ENCODE measurements at regions not wholly inside any gene's neighbourhood (a gene's known extent, or its start where the extent isn't known, plus 50 kb on each side); places are given as distances from the start of the nearest gene placed in this dataset.
"Not testable (repeated sequence)": the region's sequence is repeated elsewhere in the genome, so short reads cannot be mapped to it uniquely, and the experiment has no call there.

DNA sequence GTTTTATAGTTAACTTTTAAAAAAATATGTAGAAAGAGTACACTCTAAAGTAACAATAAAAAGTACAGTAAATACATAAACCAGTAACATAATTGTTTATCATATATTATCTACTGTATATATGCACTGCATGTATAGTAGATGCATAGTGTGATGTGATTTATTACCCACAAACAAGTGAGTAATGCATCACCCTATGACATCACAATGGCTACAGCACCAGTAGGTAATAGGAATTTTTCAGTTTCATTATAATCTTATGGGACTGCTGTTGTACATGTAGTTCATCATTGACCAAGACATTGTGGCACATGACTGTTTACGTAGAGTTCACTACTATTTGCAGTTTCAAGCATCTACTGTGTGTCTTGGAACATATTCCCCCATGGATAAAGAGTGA lies 1047.2 kb downstream of the ROBO2 start:
- no peak for DNase-seq (ENCODE audit: low spot score)

DNA sequence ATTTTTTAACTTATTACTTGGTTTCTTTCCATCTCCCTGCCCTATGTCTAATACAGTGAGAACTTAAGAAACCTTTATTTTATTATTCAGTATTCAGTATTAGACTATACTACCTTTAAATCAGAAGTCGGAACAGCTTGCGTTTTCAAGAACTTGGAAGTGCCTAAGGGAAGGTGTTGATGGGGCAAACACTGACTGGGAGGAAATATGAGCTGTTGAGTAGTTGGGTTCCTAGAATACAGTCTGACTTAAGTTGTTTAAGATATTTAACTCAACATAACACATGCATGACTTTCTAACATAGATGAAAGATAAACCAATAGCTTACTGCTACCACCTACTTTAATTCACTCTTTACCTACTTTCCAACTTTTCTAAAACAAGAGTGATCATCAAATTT lies 1048.1 kb downstream of the ROBO2 start:
- DNase-seq (ENCODE audit: low spot score) = no peak

DNA sequence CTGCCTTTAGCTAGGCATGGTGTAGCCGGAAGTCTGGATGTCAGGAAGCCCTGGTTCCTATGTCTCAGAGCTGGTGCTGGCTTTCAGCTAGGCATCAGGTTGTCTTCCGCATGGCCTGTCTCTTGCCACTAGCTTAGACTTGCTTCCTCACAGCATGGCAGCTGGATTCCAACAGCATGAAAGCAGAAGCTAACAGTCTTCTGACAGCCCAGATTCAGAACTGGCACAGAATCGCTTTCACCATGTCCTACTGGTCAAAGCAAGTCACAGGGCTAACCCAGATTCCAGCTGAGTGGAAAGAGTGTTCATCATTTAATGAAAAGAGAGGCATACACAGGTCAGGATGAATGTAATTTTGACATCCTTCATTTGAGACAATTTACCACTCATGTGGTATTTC lies 1050.5 kb downstream of the ROBO2 start:
- no peak for DNase-seq (ENCODE audit: low spot score)

DNA sequence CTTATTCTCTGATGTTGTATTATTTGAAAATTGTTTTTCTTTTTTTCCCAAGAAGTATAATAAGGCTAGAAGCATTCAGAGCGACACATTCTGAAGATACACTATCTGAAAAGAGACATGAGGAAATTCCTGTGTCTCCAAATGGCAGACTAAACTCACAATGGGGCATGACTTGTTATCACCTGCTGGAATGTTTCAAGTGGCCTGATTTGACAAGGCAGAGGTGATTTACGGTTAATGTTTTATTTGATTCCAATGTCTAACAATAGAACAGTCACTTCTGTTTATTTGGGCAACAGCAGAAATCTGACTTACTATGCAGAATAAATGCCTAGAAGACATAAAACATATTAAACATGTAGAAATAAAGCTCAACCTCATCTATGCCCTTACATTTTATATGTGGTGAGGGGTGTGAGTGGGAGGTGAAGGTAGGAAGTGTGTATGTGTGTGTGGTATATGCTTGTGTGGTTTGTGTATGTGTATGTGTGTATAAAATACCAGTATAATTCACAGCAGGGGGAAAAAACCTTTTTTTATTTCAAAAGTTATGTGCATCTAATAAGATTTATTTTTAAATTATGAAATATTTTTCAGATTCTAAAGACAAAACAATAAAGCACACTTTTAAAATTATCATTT lies 1051.7 kb downstream of the ROBO2 start:
- no peak for DNase-seq (ENCODE audit: low spot score)

DNA sequence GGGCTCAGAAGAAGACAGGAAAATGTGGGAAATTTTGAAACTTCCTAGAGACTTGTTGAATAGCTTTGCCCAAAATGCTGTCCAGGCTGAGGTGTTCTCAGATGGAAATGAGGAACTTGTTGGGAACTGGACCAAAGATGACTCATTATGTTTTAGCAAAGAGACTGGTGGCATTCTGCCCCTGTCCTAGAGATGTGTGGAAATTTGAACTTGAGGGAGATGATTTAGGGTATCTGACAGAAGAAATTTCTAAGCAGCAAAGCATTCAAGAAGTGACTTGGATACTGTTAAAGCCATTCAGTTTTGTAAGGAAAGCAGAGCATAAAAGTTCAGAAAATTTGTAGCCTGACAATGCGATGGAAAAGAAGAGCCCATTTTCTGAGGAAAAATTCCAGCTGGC lies 1052.7 kb downstream of the ROBO2 start:
- DNase-seq (ENCODE audit: low spot score) = not testable (repeated sequence)

DNA sequence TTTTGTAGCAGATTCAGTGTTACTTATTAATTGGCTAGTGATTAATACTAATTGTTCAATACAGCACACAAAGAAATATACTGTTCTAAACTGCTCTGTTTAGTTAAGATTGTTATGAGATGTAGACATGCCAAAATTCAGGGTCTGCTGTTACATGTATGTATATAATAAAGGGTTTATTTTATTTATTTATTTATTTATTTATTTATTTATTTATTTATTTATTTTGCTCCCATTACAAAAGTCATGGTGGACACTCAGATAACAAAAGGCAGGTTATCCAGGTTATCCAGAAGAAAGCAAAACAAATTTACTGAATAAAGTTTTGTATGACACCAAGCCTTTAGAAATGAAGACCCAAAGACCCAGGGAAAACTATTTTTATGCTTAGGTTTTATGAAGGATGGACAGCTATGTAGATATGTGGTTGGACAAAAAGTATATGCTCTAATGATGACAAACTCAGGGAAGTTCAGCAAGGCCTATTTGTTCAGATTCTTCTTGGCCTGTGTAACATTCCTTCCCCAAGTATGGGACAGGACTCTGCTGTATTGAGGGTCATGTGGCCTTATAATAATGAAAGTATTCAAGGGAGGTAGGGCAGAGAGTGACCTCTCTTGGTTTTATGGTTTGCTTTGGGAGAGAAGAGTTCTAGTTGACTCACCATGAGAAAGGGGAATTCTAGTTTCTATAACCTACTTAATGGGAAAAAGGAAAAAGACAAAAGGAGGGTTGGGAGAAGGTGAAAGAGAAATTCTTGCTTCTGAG lies 1056.8 kb downstream of the ROBO2 start:
- no peak for DNase-seq (ENCODE audit: low spot score)

DNA sequence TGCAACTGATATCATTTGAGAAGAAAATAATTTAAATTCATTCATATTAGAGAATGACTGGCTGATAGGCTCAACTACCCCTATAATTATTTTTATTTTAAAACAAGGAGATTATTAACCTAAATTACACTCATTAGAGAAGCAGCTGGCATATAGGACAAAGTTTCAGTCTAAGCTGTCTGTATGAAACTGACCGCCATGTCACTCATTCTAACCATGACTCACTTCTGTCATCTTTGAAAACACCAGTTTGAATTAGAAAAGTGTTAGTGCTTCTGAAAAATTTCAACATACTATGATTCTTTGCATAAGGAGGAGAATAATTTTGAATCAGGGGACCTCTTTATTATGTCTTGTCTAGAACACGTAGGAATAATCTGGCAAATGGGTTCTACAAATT lies 1058.5 kb downstream of the ROBO2 start:
- no peak for DNase-seq (ENCODE audit: low spot score)

DNA sequence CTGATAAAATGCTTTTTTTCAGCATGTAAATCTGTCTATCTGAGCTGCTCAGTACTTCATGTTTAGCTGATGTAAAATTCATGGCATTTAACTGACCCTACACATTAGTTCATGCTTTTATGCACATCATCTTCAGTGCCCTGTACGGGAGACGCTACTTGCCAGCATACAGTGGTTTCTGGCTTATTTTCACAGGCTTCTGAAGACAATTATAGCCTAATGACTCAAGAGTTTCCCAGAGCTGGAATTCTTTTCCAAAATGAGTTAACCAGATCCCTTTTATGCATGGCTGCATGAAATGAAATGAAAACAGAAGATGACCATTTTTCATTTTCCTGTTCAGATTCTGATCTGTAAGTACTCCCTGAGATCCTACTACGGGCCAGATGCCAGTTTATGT lies 1061.5 kb downstream of the ROBO2 start:
- DNase-seq (ENCODE audit: low spot score) = no peak

DNA sequence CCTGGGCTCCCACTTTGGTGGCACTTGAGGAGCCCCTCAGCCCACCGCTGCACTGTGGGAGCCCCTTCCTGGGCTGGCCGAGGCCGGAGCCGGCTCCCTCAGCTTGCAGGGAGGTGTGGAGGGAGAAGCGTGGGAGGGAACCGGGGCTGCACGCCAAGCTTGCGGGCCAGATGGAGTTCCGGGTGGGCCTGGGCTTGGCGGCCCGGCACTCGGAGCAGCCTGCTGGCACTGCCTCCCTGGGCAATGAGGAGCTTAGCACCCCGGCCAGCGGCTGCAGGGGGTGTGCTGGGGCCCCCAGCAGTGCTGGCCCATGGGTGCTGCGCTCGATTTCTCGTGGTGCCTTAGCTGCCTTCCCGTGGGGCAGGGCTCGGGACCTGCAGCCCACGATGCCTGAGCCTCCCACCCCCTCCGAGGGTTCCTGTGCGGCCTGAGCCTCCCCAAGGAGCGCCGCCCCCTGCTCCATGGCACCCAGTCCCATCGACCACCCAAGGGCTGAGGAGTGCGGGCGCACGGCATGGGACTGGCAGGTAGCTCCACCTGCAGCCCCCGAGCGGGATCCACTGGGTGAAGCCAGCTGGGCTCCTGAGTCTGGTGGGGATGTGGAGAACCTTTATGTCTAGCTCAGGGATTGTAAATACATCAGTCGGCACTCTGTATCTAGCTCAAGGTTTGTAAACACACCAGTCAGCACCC lies 1068.5 kb downstream of the ROBO2 start:
- DNase-seq (ENCODE audit: low spot score) = not testable (repeated sequence)

DNA sequence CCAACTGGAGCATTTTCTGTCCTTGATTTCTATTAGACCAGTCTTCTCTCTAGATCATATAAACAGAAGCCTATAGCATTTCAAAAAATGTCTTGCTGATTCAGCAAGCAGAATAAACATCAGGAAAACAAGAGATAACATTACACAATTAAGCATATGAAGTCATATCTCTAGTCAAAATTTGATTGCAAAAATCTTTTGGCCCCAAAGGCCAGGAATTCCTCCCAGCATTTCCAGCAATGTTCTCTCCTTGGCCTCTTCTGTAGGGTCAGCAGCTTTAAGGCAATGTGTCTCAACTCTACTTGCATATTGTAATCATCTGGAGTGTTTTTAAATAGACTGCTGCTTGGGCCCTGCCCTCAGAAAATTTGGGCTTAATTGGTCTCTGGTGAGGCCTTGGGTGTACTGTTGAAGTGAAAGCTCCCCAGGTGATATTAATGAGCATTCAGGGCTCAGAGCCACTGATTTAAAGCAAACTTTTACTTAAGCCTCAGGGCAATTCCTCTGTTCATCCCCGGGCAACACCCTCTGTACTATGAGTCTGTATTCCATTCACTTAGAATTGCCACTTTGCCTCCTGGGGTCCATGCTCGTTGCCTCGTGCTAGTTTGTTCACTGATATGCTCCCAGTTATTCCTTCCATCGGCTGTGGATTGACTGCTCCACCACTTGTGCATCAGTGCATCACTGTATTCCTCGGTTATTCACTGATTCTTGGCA lies 1072.6 kb downstream of the ROBO2 start:
- no peak for DNase-seq (ENCODE audit: low spot score)

DNA sequence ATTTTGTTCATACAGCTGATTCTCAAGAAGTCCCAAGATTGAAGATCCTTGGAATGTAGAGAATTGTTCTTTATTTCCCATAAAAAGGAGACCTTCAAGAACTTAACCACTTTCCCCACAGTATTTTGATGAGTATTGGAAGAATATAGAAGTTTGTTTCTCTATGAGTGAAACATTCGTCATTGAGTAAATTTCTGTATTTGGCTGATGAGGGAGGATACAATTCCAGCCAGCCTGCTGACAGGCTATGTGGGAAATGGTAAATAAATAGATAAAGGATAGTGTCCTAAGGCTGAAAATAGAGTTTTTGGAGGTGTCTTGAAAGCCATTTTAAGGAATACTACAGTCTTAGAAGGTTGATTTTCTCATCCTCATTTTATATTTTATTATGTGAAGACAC lies 1076.1 kb downstream of the ROBO2 start:
- DNase-seq (ENCODE audit: low spot score) = no peak

DNA sequence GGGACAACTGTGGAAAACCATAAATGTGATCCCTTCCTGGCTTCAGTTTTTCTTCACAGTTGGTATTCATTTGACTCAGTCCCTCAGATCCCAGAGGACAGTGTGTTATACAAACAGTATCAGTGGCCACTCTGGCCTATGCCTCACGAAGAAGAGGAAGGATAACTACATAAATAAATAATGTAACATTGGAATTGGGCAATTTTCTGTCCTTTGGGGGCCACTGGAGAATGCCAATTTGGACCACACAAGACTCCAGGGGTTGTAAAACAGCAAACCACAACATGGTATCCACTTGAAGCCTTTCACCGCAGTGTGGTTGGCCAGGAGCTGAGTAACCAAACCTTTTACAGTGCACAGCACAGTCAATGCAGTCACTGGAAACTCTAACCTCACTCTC lies 1077.0 kb downstream of the ROBO2 start:
- DNase-seq (ENCODE audit: low spot score) = no peak

DNA sequence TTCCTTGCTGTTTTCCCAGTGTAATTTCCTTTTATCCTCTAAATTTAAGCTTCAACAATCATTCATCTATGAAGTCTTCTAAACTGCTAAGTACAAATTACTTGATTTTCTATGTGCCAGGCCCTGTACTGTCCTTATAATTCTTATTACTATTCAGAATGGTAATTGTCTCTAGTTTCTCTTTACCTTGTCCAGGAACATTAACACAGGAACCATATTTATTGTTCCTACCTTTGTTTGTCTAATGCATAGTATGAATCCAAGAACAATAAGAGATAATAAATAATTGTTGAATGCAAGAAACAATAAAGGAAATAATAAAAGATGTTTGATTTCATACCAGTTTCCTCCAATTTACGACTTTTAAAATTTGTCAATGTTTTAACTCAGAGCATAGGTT lies 1083.2 kb downstream of the ROBO2 start:
- no peak for DNase-seq (ENCODE audit: low spot score)

DNA sequence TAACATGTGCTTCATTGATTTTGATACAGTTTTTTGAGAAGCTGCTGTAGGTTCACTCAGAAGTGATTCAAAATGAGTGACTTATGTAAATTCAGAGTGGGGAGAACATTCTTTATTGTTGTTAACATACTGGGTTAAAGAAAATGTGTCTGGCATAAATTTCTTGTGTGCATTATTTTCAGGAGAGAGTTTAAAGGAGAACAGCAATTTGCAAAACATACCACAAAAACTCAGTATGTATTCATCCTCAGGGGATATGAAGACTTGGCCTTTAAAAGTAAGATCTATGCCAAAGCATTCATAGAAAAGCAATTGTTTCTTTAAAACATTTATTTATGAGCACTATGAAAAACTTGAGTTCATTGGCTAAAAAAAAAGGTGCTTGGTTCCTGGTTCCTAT lies 1089.8 kb downstream of the ROBO2 start:
- no peak for DNase-seq (ENCODE audit: low spot score)

DNA sequence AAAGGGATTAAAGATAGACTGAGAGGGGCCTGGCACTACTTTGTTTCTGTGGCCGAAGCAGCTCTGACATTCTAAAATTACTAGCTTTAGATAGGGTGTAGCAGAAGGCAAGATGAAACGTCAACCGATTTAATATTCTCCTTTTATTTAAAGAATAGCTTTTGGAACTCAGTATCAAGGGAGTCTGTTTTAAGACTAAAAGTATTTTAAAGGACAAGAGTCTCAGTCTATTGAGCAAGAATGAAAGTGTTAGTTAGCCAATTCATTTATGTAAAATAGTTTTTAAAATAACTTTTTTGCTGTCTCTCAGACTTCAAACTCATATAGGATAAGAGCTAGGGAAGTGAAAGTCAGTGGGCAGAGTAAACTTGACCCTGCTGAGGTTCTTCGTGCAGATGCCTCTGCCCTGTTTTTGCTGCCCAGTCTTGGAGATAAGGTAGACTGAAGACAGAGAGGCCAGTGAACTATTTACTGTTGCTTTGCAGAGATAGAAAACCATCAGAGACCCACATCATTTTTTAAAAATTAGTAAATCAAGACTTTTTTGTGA lies 1090.9 kb downstream of the ROBO2 start:
- DNase-seq (ENCODE audit: low spot score) = no peak

DNA sequence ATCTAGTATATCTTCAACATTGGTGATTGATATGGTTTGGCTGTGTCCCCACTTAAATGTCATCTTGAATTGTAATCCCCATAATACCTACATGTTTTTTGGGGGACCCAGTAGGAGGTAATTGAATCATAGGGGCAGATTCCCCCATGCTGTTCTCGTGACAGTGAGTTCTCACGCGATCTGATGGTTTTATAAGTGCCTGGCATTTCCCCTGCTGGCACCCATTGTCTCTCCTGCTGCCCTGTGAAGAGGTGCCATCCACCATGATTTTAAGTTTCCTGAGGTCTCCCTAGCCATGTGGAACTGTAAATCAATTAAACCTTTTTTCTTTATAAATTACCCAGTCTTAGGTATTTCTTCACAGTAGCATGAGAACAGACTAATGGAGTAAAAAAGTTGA lies 1094.6 kb downstream of the ROBO2 start:
- DNase-seq (ENCODE audit: low spot score) = no peak

DNA sequence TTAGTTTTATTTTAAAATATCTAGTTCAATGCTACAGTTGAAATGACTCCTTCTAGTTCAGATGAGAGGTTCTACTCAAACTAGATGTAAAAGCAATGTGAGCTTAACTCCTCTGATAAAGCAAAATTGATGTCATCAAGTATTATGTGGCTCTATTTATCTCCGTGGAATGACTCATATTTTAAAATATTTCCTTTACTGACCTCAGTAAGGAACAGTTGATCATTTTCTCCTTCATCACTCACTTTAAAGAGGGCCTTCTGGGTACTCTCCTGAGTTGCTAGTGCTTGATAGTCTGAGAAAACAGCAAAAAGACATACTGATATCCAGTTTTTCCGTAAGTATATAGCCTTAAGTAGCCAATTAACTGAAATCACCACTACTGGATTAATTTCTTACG lies 1099.3 kb downstream of the ROBO2 start:
- no peak for DNase-seq (ENCODE audit: low spot score)

DNA sequence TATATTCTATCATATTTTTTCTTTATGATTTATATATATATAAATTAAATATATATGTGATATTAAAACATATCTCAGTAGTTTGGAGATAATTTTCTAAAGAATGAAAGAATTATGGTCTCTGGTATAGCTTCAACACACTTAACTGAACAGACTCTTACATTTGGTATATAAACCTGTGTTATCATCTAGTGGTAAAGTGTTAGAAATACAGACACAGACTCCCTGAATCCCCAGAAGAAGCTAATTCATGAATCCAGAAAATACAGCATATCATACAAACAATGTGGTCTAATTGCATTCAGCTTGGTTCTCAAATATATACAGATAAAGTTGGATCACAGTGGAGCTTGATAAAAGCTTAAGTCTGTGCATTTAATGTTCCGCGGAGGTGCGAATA lies 1100.4 kb downstream of the ROBO2 start:
- DNase-seq (ENCODE audit: low spot score) = no peak

DNA sequence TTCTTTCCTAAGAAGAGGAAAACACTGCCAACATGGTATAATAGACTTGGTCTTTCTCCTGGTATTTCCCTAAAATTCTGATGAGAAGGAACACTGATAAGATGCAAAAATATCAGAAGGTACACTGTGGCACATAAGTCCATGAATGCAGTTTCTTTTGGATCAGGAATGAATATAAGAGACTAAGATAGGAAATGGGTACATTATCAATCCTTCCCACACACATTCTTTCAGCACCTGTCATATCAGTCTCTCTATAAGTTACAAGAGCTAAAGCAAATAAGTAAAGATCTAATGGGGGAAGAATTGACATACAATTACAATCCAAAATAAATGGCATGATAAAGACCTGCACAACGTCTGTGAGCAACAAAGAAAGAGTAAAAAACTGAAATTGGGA lies 1101.0 kb downstream of the ROBO2 start:
- no peak for DNase-seq (ENCODE audit: low spot score)

DNA sequence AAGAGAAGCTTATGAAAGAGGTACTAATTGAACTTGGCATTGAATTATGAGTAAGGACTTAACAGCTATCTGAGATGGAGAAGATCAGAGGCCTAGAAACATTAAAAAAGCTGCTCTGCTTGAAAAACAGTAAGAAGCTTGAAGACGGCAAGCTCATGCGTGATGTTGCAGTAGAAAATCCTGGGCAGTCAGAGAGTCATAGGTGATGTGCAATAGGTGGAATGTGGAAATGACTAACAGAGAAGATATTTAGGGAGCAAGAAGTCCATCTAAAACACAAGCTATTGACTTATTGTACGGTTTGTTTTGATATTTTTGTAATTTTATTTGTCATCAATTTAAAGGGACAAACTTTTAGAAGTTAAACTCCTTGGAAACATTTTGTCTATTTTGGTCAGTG lies 1101.4 kb downstream of the ROBO2 start:
- no peak for DNase-seq (ENCODE audit: low spot score)

DNA sequence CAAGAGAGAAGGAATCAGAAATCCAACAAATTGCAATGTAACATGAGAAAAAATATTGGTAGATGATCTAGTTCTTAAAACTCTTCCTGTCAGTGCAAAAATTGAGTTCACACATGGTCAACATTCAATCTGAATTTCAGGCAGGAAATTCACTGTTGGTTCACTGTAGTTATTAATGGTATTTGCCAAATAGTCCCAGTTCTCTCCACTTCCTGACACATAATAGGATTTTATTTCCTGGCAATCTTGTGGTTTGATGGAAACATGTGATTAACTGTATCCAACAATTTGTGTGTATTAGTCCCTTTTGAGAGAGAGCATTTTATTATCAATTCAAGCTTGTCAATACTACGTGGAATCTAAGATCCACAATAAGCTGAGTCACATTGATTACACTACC lies 1103.1 kb downstream of the ROBO2 start:
- DNase-seq (ENCODE audit: low spot score) = no peak

DNA sequence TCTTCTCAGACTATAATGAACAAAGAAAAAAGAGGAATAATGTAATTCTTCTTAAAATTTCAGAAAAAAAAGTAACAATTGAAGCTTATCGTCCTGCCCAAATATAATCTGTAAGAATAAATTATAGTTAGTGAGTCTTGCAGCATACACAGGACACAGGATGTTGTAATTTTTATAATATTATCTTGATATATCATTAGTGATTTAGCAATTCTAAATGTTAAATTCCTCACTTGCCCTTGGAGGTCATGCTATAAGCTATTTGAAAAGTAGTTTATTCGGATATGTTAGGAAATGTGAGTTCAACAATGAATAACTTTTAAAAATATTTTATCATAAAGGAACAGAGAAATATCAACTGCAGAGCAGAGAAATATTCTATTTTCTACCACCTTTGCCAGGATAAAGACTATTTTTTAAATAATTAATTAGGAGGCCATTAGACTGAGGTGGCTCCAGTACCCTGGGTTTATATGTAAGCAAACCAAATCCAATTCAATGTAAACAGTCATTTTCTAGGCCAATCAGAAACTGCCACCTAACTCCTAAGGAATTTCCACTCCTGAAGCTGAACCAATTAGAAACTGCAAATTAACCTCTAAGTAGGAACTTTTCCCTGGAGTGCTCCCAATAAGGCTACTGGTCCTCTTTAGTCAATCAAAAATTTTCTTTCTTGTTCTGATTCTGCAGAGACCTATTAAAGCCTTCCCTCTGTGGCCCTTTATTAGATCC lies 1109.3 kb downstream of the ROBO2 start:
- DNase-seq (ENCODE audit: low spot score) = no peak
